ENCODE measurements at regions not wholly inside any gene's neighbourhood (a gene's known extent, or its start where the extent isn't known, plus 50 kb on each side); places are given as distances from the start of the nearest gene placed in this dataset.

DNA sequence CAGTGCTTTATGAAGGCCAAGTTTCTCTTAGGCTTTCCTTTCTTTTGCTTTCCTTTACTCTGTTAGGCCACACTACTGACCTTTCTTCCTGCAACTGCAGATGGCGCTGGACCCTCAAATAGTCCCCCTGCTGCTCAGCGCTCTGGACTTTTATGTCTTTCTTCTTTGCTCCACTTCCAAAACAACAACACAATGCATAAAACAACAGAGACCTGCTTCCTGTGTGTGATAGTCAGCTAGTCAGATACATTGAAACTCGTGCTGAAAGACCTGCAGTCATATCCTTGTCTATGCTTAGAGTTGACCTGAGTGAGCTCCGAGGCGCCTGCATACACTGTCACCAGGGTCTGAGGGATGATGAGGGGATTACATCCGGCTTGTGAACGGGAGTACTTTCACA is 108.9 kb upstream of the TEX13D start:
- TF ChIP-seq, protein P1, sequence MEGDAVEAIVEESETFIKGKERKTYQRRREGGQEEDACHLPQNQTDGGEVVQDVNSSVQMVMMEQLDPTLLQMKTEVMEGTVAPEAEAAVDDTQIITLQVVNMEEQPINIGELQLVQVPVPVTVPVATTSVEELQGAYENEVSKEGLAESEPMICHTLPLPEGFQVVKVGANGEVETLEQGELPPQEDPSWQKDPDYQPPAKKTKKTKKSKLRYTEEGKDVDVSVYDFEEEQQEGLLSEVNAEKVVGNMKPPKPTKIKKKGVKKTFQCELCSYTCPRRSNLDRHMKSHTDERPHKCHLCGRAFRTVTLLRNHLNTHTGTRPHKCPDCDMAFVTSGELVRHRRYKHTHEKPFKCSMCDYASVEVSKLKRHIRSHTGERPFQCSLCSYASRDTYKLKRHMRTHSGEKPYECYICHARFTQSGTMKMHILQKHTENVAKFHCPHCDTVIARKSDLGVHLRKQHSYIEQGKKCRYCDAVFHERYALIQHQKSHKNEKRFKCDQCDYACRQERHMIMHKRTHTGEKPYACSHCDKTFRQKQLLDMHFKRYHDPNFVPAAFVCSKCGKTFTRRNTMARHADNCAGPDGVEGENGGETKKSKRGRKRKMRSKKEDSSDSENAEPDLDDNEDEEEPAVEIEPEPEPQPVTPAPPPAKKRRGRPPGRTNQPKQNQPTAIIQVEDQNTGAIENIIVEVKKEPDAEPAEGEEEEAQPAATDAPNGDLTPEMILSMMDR (conservative IDR thresholded peaks at IDR 0.05) = no peak
- TF ChIP-seq EZH2 (IDR thresholded peaks at IDR 0.05; ENCODE audit: low read depth) = no peak

Measured in PC-9 (cell line).